HFF-Myc (cell line): ENCODE measurements at regions not wholly inside any gene's neighbourhood (a gene's known extent, or its start where the extent isn't known, plus 50 kb on each side); places are given as distances from the start of the nearest gene placed in this dataset.

ENCODE experiments used
- DNase-seq: peaks from one replicate; pipeline ENCODE4 v3.0.0-alpha.2; 2011; ENCODE audit warnings: low read depth; ENCODE audit errors: extremely low read depth
- H3K4me3 ChIP-seq: replicated peaks from 2 replicates; pipeline ENCODE4 v1.5.1; 2011; ENCODE audit warnings: low read depth, mild to moderate bottlenecking, control low read depth, low read length
- TF ChIP-seq, protein P1 (sequence below): IDR thresholded peaks from 2 replicates; pipeline ENCODE4 v1.5.1; 2012; ENCODE audit warnings: mild to moderate bottlenecking, low read depth, low read length, control low read depth; ENCODE audit errors: missing control alignments

DNA sequence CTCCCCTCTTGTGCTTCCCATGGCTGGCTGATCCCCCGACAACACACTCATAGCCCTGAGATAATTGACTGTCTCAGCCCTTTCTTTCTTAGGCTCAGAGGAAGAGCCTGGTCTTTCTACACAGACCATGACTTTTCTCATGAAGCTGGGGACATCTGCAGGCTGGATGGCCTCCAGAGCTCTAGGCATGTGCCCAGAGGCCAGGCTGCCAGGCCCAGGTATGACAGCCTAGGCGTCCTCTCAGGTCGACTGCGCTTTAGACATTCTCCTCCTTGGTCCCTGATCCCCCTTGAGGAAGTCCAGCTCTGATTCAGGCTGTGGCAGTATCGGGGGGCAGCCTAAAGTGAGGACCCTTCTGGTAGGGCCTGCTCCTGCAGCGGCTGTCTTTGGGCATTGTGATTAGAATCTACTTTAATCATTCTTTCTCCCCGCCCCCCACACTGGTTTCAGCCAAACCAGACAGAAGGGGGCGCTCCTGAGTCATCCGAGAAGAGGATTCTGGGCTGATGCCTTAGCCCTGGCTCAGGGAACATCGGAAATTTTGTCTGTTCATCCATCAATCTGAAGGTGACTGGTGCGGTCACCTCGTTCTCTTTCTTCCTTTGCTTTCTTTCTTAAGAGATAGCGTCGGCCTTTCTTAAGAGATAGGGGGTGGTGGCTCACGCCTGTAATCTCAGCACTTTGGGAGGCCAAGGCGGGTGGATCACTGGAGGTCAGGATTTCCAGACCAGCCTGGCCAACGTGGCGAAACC lies 66.5 kb upstream of the HSPA9 start:
- H3K4me3 ChIP-seq = no peak overlapping the region
- no peak for DNase-seq
- TF ChIP-seq, protein P1, sequence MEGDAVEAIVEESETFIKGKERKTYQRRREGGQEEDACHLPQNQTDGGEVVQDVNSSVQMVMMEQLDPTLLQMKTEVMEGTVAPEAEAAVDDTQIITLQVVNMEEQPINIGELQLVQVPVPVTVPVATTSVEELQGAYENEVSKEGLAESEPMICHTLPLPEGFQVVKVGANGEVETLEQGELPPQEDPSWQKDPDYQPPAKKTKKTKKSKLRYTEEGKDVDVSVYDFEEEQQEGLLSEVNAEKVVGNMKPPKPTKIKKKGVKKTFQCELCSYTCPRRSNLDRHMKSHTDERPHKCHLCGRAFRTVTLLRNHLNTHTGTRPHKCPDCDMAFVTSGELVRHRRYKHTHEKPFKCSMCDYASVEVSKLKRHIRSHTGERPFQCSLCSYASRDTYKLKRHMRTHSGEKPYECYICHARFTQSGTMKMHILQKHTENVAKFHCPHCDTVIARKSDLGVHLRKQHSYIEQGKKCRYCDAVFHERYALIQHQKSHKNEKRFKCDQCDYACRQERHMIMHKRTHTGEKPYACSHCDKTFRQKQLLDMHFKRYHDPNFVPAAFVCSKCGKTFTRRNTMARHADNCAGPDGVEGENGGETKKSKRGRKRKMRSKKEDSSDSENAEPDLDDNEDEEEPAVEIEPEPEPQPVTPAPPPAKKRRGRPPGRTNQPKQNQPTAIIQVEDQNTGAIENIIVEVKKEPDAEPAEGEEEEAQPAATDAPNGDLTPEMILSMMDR = peak; percentile 82

DNA sequence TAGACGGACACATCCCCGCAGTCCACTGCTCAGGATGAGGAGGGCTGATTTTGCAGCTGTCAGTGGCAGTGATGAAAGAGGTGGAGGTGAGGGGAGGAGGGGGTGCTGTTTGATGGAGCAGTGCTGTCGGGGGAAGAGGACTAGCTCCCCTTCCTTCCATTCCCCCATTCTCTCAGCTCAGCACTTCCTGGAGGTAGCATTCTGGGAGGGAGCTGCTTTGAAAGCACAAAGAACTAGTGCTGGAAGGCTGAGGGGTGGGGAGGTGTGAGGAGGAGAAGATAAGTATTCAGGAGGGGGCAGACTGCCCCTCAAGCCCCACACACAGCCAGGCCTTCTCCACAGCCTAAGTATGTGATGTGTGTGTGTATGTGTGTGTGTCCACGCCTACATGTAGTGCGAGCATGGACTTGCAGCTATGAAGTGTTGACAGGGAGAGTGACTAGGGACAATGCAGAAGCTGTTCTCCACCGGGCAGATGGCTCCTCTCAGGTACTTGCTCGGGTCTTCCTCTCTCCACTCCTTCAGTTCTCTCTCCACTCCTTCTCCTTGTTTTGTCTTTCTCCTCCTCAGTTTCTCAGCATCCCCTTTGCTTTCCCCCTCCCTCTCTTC lies 65.5 kb upstream of the HSPA9 start:
- DNase-seq = no peak
- no peak overlapping the region for H3K4me3 ChIP-seq
- TF ChIP-seq, protein P1 = no peak

DNA sequence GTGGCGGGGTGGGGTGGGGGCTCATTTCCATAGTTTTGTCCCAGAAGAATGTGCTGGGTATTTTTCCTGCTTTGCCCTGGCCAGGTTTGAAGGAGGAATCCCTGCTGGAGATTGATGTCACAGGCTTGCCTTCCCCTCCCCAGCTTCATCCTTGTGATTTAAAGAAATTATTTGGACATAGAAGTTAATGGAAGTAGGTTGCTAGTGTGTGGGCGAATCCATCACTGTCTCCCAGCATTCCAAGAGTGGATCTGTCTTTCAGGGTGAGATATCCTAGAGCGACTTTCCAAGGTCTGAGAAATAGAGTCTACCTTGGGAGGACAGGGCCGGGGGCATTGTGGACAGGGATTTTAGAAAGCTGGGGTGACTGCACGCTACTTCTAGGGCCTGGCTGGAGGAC lies 64.9 kb upstream of the HSPA9 start:
- TF ChIP-seq, protein P1 = no peak
- no peak for DNase-seq
- no peak overlapping the region for H3K4me3 ChIP-seq

DNA sequence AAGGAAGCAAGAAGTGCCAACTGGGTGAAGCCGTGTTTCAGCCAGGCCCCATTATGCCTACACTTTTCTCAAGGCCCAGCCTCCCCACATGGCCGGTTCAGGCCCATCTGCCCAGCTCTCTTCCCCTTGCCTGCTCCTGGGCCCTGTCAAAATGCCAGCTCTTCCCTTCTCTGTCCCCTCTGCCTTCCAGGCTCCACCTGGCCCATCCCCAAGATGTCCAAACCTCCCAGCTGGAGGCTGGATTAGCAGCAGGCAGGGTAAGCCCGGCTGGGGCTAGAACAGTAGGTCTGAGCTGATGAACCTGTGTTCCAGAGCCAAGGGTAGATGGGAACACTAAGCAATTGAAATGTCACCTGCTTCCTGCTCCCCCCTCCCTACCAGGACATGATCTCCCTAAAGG lies 64.1 kb upstream of the HSPA9 start:
- DNase-seq = no peak
- TF ChIP-seq, protein P1 = no peak
- H3K4me3 ChIP-seq = no peak overlapping the region

DNA sequence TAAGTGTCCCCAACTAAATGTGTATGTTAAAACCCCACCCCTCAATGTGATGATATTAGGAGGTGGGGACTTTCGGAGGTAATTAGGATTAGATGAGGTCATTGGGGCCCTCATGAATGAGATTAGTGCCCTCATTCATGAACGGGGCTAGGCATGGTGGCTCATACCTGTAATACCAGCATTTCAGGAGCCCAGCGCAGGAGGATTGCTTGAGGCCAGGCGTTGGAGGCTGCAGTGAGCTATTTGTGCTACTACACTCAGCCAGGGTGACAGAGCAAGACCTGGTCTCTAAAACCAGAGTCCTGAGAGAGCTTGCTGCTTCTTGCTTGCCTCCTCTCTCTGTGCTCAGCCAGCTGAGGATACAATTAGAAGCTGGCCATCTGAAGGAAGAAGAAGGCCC lies 62.1 kb upstream of the HSPA9 start:
- TF ChIP-seq, protein P1 = no peak
- DNase-seq = no peak
- no peak overlapping the region for H3K4me3 ChIP-seq

DNA sequence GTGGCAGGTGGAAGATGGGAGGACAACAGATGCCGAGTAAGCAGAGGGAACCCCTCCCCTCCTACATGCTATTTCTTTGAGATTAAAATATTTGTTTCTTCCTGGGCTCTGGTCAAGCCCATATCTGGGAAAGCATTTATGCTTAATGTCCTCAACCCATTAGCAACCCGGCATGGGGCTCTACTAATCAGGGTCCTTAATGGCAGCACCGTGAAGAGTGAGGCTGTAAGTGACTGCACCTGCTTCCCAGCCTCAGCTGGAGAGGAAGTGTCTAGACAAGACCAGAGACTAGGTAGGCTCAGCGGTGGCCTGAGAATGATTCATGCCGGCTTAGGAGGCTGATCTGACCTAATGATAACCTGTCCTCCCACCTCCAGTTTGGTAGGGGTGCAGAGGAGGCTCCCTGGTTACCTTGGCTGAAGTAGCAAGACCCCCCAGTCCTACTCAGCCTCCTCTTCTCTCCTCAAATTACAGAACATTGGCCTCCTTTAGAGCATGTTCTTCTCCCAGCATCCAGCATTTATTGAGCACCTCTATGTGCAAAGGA lies 61.3 kb upstream of the HSPA9 start:
- no peak overlapping the region for H3K4me3 ChIP-seq
- TF ChIP-seq, protein P1 = no peak
- no peak for DNase-seq

DNA sequence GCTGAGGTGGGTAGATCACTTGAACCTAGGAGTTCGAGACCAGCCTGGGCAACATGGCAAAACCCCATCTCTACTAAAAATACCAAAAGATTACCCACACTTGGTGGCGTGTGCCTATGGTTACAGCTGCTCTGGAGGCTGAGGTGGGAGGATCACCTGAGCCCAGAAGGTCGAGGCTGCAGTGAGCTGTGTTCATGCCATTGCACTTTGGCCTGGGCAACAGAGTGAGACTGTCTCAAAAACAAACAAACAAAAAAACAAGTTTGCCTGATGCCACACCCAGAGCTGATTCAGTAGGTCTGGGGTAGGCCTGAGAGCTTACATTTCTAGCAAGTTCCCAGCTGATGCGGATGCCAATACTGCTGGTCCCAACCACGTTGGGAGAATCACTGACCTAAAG lies 60.5 kb upstream of the HSPA9 start:
- no peak for DNase-seq
- H3K4me3 ChIP-seq = no peak overlapping the region
- TF ChIP-seq, protein P1 = no peak
